ENCODE measurements at regions not wholly inside any gene's neighbourhood (a gene's known extent, or its start where the extent isn't known, plus 50 kb on each side); places are given as distances from the start of the nearest gene placed in this dataset.
"Not testable (repeated sequence)": the region's sequence is repeated elsewhere in the genome, so short reads cannot be mapped to it uniquely, and the experiment has no call there.

DNA sequence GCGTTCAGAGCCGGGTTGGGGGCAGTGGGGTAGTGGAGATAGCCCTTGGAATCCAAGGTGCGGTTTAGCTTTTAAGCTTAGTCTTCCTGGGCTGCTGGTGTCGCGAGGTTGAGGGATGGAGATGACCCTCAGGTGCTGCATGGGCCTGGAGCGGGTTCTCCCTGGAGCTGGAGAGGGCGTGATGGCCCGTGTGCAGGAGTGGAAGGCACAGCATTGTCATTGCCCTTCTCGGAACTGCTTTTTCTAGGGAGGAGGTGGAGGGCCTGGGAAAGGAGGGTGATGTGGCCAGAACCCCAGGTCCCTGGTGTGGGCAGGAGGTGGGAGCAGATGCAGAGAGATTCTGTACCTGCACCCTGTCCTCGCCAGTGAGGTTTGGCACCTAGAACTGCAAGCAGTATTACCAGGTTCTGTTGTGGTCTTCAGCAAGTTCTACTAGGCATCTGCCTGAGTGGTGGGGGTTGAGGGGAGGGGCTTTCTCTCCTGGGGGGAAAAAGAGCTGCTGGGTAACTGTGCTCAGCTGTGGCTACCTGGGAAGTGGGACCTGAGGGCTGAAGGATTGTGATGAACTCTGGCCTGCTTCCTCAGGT lies 55.8 kb upstream of the TPTE start:
- TF ChIP-seq SMC3 (IDR thresholded peaks at IDR 0.05); KDM1A (IDR thresholded peaks at IDR 0.05; ENCODE audit: low read depth); RFX5 (IDR thresholded peaks at IDR 0.05); RCOR1 (IDR thresholded peaks at IDR 0.05; ENCODE audit: low read depth, low read length): not testable (repeated sequence)
- TF ChIP-seq, protein P1, sequence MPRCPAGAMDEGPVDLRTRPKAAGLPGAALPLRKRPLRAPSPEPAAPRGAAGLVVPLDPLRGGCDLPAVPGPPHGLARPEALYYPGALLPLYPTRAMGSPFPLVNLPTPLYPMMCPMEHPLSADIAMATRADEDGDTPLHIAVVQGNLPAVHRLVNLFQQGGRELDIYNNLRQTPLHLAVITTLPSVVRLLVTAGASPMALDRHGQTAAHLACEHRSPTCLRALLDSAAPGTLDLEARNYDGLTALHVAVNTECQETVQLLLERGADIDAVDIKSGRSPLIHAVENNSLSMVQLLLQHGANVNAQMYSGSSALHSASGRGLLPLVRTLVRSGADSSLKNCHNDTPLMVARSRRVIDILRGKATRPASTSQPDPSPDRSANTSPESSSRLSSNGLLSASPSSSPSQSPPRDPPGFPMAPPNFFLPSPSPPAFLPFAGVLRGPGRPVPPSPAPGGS (IDR thresholded peaks at IDR 0.05): not testable (repeated sequence)

All from A549 (cell line).